CD14-positive monocyte (primary cell): ENCODE measurements at regions not wholly inside any gene's neighbourhood (a gene's known extent, or its start where the extent isn't known, plus 50 kb on each side); places are given as distances from the start of the nearest gene placed in this dataset.
A peak's percentile ranks its signal among the peaks of the same experiment; 100 is the strongest.

Experiments used
- DNase-seq, 3 donors: peaks; one replicate each; pipeline ENCODE4 v3.0.0-alpha.2; 2011 to 2022
- H2AFZ ChIP-seq: 2 replicates; pipeline ENCODE4 v1.6.0; 2012; ENCODE audit warnings: mild to moderate bottlenecking, low read depth, low read length, inconsistent platforms; ENCODE audit not compliant: insufficient read depth, poor library complexity, severe bottlenecking
- H3K27ac ChIP-seq, 2 donors: 1 replicate in 1 of 2; 2 replicates in 1 of 2; pipeline ENCODE4 v1.5.1; 2012 to 2013; ENCODE audit warnings: low read length in 2 of 2, control low read depth in 1 of 2, inconsistent platforms in 1 of 2, low read depth in 1 of 2, mild to moderate bottlenecking in 1 of 2
- H3K27me3 ChIP-seq, 2 donors: one replicate each; pipeline versions ENCODE4 v1.6.0 to v1.6.1; 2011 to 2013; ENCODE audit warnings: low read length in 2 of 2; ENCODE audit not compliant: control insufficient read depth in 2 of 2, insufficient read depth in 2 of 2
- H3K36me3 ChIP-seq, 2 donors: replicated peaks in 1 of 2; 1 replicate in 1 of 2; 2 replicates in 1 of 2; pipeline versions ENCODE4 v1.5.1 to v1.6.1; 2012 to 2013; ENCODE audit warnings: low read length in 2 of 2, control low read depth in 1 of 2, inconsistent platforms in 1 of 2, mild to moderate bottlenecking in 1 of 2; ENCODE audit not compliant: insufficient read depth in 2 of 2, control insufficient read depth in 1 of 2
- H3K4me1 ChIP-seq, 2 donors: 1 replicate in 1 of 2; 2 replicates in 1 of 2; pipeline versions ENCODE4 v1.5.1 to v1.6.1; 2012 to 2013; ENCODE audit warnings: low read length in 2 of 2, control low read depth in 1 of 2, inconsistent platforms in 1 of 2, mild to moderate bottlenecking in 1 of 2, moderate library complexity in 1 of 2; ENCODE audit not compliant: insufficient read depth in 2 of 2, control insufficient read depth in 1 of 2
- H3K4me2 ChIP-seq: replicated peaks from 2 replicates; pipeline ENCODE3; 2012; ENCODE audit warnings: low read length, moderate library complexity, mild to moderate bottlenecking; ENCODE audit not compliant: poor library complexity, severe bottlenecking; ENCODE audit errors: extremely low read depth
- H3K4me3 ChIP-seq, 3 experiments: fragments of 200-600 bp in 1 of 3; sonication (generic) in 1 of 3; replicated peaks in 1 of 3; 1 replicate in 2 of 3; 2 replicates in 1 of 3; pipeline ENCODE4 v1.5.1; 2011 to 2013; ENCODE audit warnings: low read length in 3 of 3, mild to moderate bottlenecking in 3 of 3, control low read depth in 2 of 3, low read depth in 2 of 3, inconsistent platforms in 1 of 3, moderate library complexity in 1 of 3
- H3K79me2 ChIP-seq: 2 replicates; pipeline ENCODE4 v1.6.0; 2012; ENCODE audit warnings: mild to moderate bottlenecking, control low read depth, inconsistent platforms, low read length, moderate library complexity; ENCODE audit not compliant: insufficient read depth
- H3K9ac ChIP-seq: 2 replicates; pipeline ENCODE4 v1.6.0; 2017; ENCODE audit warnings: low read length, mild to moderate bottlenecking; ENCODE audit not compliant: insufficient read depth, poor library complexity, severe bottlenecking
- H3K9me3 ChIP-seq, 2 donors: replicated peaks in 1 of 2; 1 replicate in 1 of 2; 2 replicates in 1 of 2; pipeline versions ENCODE4 v1.5.1 to v1.6.1; 2012 to 2013; ENCODE audit warnings: low read length in 2 of 2, control low read depth in 1 of 2; ENCODE audit not compliant: control insufficient read depth in 1 of 2, insufficient read depth in 1 of 2
- H4K20me1 ChIP-seq: 2 replicates; pipeline ENCODE4 v1.6.0; 2012; ENCODE audit warnings: mild to moderate bottlenecking, low read length, control low read depth, moderate library complexity; ENCODE audit not compliant: insufficient read depth
- H3K27ac Mint-ChIP-seq, 7 donors: one replicate each; pipeline ENCODE4 v1.8.0; 2020; ENCODE audit warnings: mild to moderate bottlenecking in 7 of 7, mixed read lengths in 7 of 7, moderate library complexity in 6 of 7, inconsistent platforms in 2 of 7
- H3K27me3 Mint-ChIP-seq, 3 donors: one replicate each; pipeline ENCODE4 v1.8.0; 2021 to 2022; ENCODE audit warnings: low read depth in 3 of 3, mild to moderate bottlenecking in 3 of 3, mixed read lengths in 3 of 3, moderate library complexity in 3 of 3, inconsistent platforms in 1 of 3
- H3K36me3 Mint-ChIP-seq, 2 donors: one replicate each; pipeline ENCODE4 v1.8.0; 2020; ENCODE audit warnings: mixed read lengths in 2 of 2, inconsistent platforms in 1 of 2, mild to moderate bottlenecking in 1 of 2
- H3K4me1 Mint-ChIP-seq: one replicate; pipeline ENCODE4 v1.8.0; 2020; ENCODE audit warnings: mild to moderate bottlenecking, mixed read lengths
- H3K4me3 Mint-ChIP-seq, 2 donors: one replicate each; pipeline ENCODE4 v1.8.0; 2020; ENCODE audit warnings: mild to moderate bottlenecking in 2 of 2, mixed read lengths in 2 of 2, moderate library complexity in 1 of 2
- H3K9me3 Mint-ChIP-seq, 7 donors: one replicate each; pipeline ENCODE4 v1.8.0; 2020 to 2022; ENCODE audit warnings: mixed read lengths in 7 of 7, mild to moderate bottlenecking in 6 of 7, moderate library complexity in 6 of 7, inconsistent platforms in 2 of 7
- WGBS: methylation state at CpG from one replicate; pipeline ENCODE4 v1.1.5; 2013; ENCODE audit warnings: missing lambda C conversion rate; ENCODE audit not compliant: insufficient coverage; 5-methylcytosine and 5-hydroxymethylcytosine counted together
- intact Hi-C, 2 donors: fragments of 100-400 bp; cut with micrococcal nuclease; formaldehyde crosslinking; loops; one replicate each; pipeline versions ENCODE4 v1.15.0 to v1.15.1; 2023
- TF ChIP-seq, protein P1 (sequence below): fragments of 200-600 bp; IDR thresholded peaks from one replicate; pipeline ENCODE4 v1.8.0; 2022; ENCODE audit warnings: antibody characterized with exemption, mild to moderate bottlenecking

DNA sequence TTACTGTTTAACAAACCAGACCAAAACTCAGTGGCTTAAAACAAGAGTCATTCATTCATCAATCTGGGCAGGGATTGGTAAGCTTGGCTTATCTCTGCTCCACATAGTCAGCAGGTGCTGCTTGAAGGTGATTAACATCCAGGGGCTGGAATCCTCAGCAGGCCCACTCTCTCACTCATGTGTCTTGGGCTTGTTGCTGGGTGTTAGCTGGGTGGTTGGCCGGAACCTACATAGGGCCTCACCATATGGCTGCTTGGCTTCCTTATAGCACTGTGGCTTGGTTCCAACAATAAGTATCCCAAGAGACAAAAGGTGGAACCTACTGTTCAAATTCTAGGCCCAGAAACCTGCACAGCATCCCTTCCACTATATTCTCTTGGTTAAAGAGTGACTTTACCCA lies 125.0 kb downstream of the RASGEF1B start:
- no peaks in the 10 kb centered on the region for H3K79me2 ChIP-seq
- WGBS: 100% methylated on average over 1 of the region's 1 CpG
- TF ChIP-seq, protein P1, sequence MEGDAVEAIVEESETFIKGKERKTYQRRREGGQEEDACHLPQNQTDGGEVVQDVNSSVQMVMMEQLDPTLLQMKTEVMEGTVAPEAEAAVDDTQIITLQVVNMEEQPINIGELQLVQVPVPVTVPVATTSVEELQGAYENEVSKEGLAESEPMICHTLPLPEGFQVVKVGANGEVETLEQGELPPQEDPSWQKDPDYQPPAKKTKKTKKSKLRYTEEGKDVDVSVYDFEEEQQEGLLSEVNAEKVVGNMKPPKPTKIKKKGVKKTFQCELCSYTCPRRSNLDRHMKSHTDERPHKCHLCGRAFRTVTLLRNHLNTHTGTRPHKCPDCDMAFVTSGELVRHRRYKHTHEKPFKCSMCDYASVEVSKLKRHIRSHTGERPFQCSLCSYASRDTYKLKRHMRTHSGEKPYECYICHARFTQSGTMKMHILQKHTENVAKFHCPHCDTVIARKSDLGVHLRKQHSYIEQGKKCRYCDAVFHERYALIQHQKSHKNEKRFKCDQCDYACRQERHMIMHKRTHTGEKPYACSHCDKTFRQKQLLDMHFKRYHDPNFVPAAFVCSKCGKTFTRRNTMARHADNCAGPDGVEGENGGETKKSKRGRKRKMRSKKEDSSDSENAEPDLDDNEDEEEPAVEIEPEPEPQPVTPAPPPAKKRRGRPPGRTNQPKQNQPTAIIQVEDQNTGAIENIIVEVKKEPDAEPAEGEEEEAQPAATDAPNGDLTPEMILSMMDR: no peak
- no peaks in the 10 kb centered on the region for H3K27me3 ChIP-seq
- H3K9ac ChIP-seq: no peak overlapping the region
- no peak overlapping the region for H3K4me3 ChIP-seq
- H3K4me1 ChIP-seq: no peaks in the 10 kb centered on the region
- no peaks in the 10 kb centered on the region for H3K9me3 ChIP-seq
- H4K20me1 ChIP-seq: no peaks in the 10 kb centered on the region
- H2AFZ ChIP-seq: no peak overlapping the region
- H3K27ac ChIP-seq: no peak overlapping the region
- Mint-ChIP-seq H3K4me1 (no peaks in the 10 kb centered on the region), H3K9me3 (peaks cover 0 to 7% (median 0%) of the 10 kb centered on the region in 7 donors), H3K27me3 (no peaks in the 10 kb centered on the region), H3K4me3 (no peak overlapping the region), H3K27ac (no peak overlapping the region), H3K36me3 (no peaks in the 10 kb centered on the region)
- intact Hi-C loops: no loop called here
- H3K36me3 ChIP-seq: no peaks in the 10 kb centered on the region
- no peak overlapping the region for H3K4me2 ChIP-seq
- DNase-seq: no peak

DNA sequence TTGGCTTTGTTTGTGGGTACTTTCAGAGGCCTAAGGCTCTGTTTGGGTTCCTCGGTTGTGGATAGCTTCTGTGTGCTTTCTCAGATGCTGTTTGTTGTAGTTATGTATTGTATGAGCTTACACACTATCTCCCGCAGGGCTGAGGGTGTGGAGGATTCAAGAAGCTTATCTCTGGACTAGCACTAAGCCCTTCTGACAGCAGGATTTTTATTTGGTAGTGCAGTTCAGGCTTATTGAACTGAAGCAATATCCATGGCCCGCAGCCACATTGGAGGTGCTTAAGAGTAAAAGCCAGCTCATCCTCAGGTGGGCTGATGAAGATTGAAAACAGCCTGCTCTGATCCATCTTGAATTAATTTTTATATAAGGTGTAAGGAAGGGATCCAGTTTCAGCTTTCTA lies 128.2 kb downstream of the RASGEF1B start:
- no peak overlapping the region for H3K27ac ChIP-seq
- no peaks in the 10 kb centered on the region for H3K4me1 Mint-ChIP-seq
- intact Hi-C loops: no loop called here

More for the DNA sequence above, 128.2 kb downstream of the RASGEF1B start:
- H3K4me3 Mint-ChIP-seq: no peak overlapping the region
- Histone ChIP-seq H3K4me3 (no peak overlapping the region), H3K4me1 (no peaks in the 10 kb centered on the region), H3K36me3 (no peaks in the 10 kb centered on the region), H3K9me3 (no peaks in the 10 kb centered on the region), H2AFZ (no peak overlapping the region), H3K4me2 (no peak overlapping the region), H3K79me2 (no peaks in the 10 kb centered on the region), H3K9ac (no peak overlapping the region), H3K27me3 (no peaks in the 10 kb centered on the region), H4K20me1 (no peaks in the 10 kb centered on the region)
- DNase-seq: no peak
- H3K27ac Mint-ChIP-seq: peak overlapping the region in 1 of 7 donors; percentile 17
- H3K27me3 Mint-ChIP-seq: no peaks in the 10 kb centered on the region
- peaks cover 0 to 9% (median 2%) of the 10 kb centered on the region in 7 donors for H3K9me3 Mint-ChIP-seq
- TF ChIP-seq, protein P1: no peak
- H3K36me3 Mint-ChIP-seq: no peaks in the 10 kb centered on the region
- WGBS: no CpG with 5 or more reads among the region's 3 CpGs
